ENCODE measurements at regions not wholly inside any gene's neighbourhood (a gene's known extent, or its start where the extent isn't known, plus 50 kb on each side); places are given as distances from the start of the nearest gene placed in this dataset.
"Not testable (repeated sequence)": the region's sequence is repeated elsewhere in the genome, so short reads cannot be mapped to it uniquely, and the experiment has no call there.

- no peak overlapping the region for H3K4me3 Mint-ChIP-seq (ENCODE audit: unreplicated experiment)
- TF ChIP-seq, protein P1, sequence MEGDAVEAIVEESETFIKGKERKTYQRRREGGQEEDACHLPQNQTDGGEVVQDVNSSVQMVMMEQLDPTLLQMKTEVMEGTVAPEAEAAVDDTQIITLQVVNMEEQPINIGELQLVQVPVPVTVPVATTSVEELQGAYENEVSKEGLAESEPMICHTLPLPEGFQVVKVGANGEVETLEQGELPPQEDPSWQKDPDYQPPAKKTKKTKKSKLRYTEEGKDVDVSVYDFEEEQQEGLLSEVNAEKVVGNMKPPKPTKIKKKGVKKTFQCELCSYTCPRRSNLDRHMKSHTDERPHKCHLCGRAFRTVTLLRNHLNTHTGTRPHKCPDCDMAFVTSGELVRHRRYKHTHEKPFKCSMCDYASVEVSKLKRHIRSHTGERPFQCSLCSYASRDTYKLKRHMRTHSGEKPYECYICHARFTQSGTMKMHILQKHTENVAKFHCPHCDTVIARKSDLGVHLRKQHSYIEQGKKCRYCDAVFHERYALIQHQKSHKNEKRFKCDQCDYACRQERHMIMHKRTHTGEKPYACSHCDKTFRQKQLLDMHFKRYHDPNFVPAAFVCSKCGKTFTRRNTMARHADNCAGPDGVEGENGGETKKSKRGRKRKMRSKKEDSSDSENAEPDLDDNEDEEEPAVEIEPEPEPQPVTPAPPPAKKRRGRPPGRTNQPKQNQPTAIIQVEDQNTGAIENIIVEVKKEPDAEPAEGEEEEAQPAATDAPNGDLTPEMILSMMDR (IDR thresholded peaks at IDR 0.05; ENCODE audit: insufficient read depth in 1 of 2, low read depth in 1 of 2, low read length in 1 of 2, severe bottlenecking in 1 of 2, unreplicated experiment in 1 of 2) = no peak
- Histone ChIP-seq H3K9me3 (no peaks in the 10 kb centered on the region), H3K36me3 (ENCODE audit: control insufficient read depth, insufficient read depth, low read length) (no peaks in the 10 kb centered on the region), H3K27me3 (replicated peaks; ENCODE audit: control insufficient read depth, insufficient read depth, low read length) (no peaks in the 10 kb centered on the region), H3K4me3 (ENCODE audit: low read depth, low read length) (no peak overlapping the region), H3K4me1 (peaks cover 3% of the 10 kb centered on the region; the same call in 1 of the 2 replicates)
- CTCF ChIA-PET = interaction anchor here (0.6 kb wide), 1 partner anchor 483 kb away, joined by 3 read pairs; no protein-coding TSS in a partner anchor
- no peaks in the 10 kb centered on the region for H3K36me3 Mint-ChIP-seq (ENCODE audit: insufficient read depth, unreplicated experiment)
- DNase-seq = no peak
- POLR2A ChIA-PET = no interaction called here
- no peaks in the 10 kb centered on the region for H3K9me3 Mint-ChIP-seq (ENCODE audit: unreplicated experiment)
- intact Hi-C loops (cut with micrococcal nuclease; ENCODE audit: unreplicated experiment) = no loop called here
- no peaks in the 10 kb centered on the region for H3K27me3 Mint-ChIP-seq (ENCODE audit: insufficient read depth, unreplicated experiment)
- BruUV-seq (replicated peaks) = no TSS peak
- H3K27ac Mint-ChIP-seq (ENCODE audit: unreplicated experiment) = no peak overlapping the region
- H3K4me1 Mint-ChIP-seq (ENCODE audit: low read depth, unreplicated experiment) = no peaks in the 10 kb centered on the region
These were observed 84.6 kb downstream of the BTG1 start for GRCh38 chr12:92061061-92061460.

DNA sequence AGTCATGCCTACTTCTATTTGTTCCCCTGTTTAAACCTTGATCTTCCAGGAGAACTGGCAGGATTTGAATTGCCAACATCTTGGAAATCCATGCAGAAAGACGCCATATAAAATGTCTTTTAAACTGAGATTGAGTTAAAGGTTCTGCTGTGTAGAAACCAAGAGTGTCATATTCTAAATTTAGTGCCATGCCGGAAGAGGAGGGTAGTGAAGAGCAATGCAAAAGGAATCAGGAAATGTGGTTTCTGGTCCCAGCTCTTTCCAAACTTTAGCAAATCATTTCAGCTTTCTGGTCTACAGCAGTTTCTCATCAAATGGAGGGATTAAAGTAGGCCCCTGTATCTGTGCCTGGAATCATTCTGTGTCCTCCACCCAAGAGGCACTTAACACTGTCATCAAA lies 85.7 kb downstream of the BTG1 start:
- TF ChIP-seq, protein P1 (IDR thresholded peaks at IDR 0.05; ENCODE audit: insufficient read depth in 1 of 2, low read depth in 1 of 2, low read length in 1 of 2, severe bottlenecking in 1 of 2, unreplicated experiment in 1 of 2) = no peak
- Mint-ChIP-seq H3K27ac (ENCODE audit: unreplicated experiment) (no peak overlapping the region), H3K4me1 (ENCODE audit: low read depth, unreplicated experiment) (no peaks in the 10 kb centered on the region), H3K9me3 (ENCODE audit: unreplicated experiment) (no peaks in the 10 kb centered on the region), H3K4me3 (ENCODE audit: unreplicated experiment) (no peak overlapping the region), H3K36me3 (ENCODE audit: insufficient read depth, unreplicated experiment) (no peaks in the 10 kb centered on the region), H3K27me3 (ENCODE audit: insufficient read depth, unreplicated experiment) (no peaks in the 10 kb centered on the region)
- no peaks in the 10 kb centered on the region for H3K36me3 ChIP-seq (ENCODE audit: control insufficient read depth, insufficient read depth, low read length)
- H3K9me3 ChIP-seq = no peaks in the 10 kb centered on the region
- H3K4me1 ChIP-seq = peaks cover 7% of the 10 kb centered on the region; the same call in 1 of the 2 replicates
- no TSS peak for BruUV-seq (replicated peaks)
- POLR2A ChIA-PET = no interaction called here
- no peak overlapping the region for H3K4me3 ChIP-seq (ENCODE audit: low read depth, low read length)
- intact Hi-C loops (cut with micrococcal nuclease; ENCODE audit: unreplicated experiment) = no loop called here
- no peaks in the 10 kb centered on the region for H3K27me3 ChIP-seq (replicated peaks; ENCODE audit: control insufficient read depth, insufficient read depth, low read length)
- no peak for DNase-seq
- CTCF ChIA-PET = no interaction called here

DNA sequence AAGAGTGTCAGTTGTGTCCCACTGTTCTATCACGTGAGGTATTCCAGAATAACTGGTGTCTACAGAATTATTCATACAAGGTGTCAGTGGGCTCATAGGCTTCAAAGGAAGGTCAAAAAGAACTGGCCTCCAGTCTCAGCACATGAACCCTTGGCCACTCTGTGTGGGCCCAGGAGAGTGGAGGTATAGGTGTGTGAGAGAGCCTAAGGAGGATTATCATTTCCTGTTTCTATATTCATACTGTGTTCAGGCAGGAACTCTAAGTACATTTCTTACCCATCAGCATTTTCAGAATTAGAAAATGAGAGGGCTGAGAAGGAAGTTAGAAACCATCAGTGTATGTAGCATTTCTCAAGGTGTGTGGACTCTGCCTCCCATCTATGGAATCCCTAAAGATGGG lies 87.0 kb downstream of the BTG1 start:
- Mint-ChIP-seq H3K4me1 (ENCODE audit: low read depth, unreplicated experiment) (no peaks in the 10 kb centered on the region), H3K4me3 (ENCODE audit: unreplicated experiment) (no peak overlapping the region), H3K27me3 (ENCODE audit: insufficient read depth, unreplicated experiment) (no peaks in the 10 kb centered on the region), H3K36me3 (ENCODE audit: insufficient read depth, unreplicated experiment) (no peaks in the 10 kb centered on the region), H3K27ac (ENCODE audit: unreplicated experiment) (no peak overlapping the region), H3K9me3 (ENCODE audit: unreplicated experiment) (peaks cover under 1% of the 10 kb centered on the region)
- Histone ChIP-seq H3K4me3 (ENCODE audit: low read depth, low read length) (no peak overlapping the region), H3K9me3 (no peaks in the 10 kb centered on the region), H3K36me3 (ENCODE audit: control insufficient read depth, insufficient read depth, low read length) (no peaks in the 10 kb centered on the region), H3K27me3 (replicated peaks; ENCODE audit: control insufficient read depth, insufficient read depth, low read length) (no peaks in the 10 kb centered on the region), H3K4me1 (peaks cover 7% of the 10 kb centered on the region; the same call in 1 of the 2 replicates)
- intact Hi-C loops (cut with micrococcal nuclease; ENCODE audit: unreplicated experiment) = no loop called here
- TF ChIP-seq, protein P1 (IDR thresholded peaks at IDR 0.05; ENCODE audit: insufficient read depth in 1 of 2, low read depth in 1 of 2, low read length in 1 of 2, severe bottlenecking in 1 of 2, unreplicated experiment in 1 of 2) = no peak
- BruUV-seq (replicated peaks) = no TSS peak
- ChIA-PET CTCF (no interaction called here), POLR2A (no interaction called here)
- no peak for DNase-seq

DNA sequence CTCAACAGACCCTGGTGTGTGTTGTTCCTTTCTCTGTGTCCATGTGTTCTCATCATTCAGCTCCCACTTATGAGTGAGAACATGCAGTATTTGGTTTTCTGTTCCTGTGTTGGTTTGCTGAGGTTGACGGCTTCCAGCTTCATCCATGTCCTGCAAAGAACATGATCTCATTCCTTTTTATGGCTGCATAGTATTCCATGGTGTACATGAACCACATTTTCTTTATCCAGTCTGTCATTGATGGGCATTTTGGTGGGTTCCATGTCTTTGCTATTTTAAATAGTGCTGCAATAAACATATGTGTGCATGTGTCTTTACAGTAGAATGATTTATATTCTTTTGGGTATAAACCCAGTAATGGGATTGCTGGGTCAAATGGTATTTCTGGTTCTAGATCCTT lies 88.9 kb downstream of the BTG1 start:
- H3K4me1 Mint-ChIP-seq (ENCODE audit: low read depth, unreplicated experiment); H3K36me3 ChIP-seq (ENCODE audit: control insufficient read depth, insufficient read depth, low read length); H3K27ac Mint-ChIP-seq (ENCODE audit: unreplicated experiment); H3K36me3 Mint-ChIP-seq (ENCODE audit: insufficient read depth, unreplicated experiment); H3K4me1 ChIP-seq; POLR2A ChIA-PET; H3K27me3 ChIP-seq (replicated peaks; ENCODE audit: control insufficient read depth, insufficient read depth, low read length); H3K27me3 Mint-ChIP-seq (ENCODE audit: insufficient read depth, unreplicated experiment); H3K4me3 Mint-ChIP-seq (ENCODE audit: unreplicated experiment); intact Hi-C loops (cut with micrococcal nuclease; ENCODE audit: unreplicated experiment); H3K4me3 ChIP-seq (ENCODE audit: low read depth, low read length); DNase-seq; H3K9me3 ChIP-seq; CTCF ChIA-PET; BruUV-seq (replicated peaks): not testable (repeated sequence)
- peaks cover 10% of the 10 kb centered on the region for H3K9me3 Mint-ChIP-seq (ENCODE audit: unreplicated experiment)
